ENCODE measurements at regions not wholly inside any gene's neighbourhood (a gene's known extent, or its start where the extent isn't known, plus 50 kb on each side); places are given as distances from the start of the nearest gene placed in this dataset.

- TF ChIP-seq CTCF (IDR thresholded peaks at IDR 0.05; ENCODE audit: low read depth, low read length, poor library complexity, severe bottlenecking) (no peak), EZH2phosphoT487 (IDR thresholded peaks at IDR 0.05; ENCODE audit: borderline replicate concordance, low read length) (no peak)
Observed at GRCh38 chr3:124478830-124479229, 251.4 kb upstream of the UMPS start.

Data from DOHH2 (cell line).